Fibroblast of villous mesenchyme (primary cell): ENCODE measurements at regions not wholly inside any gene's neighbourhood (a gene's known extent, or its start where the extent isn't known, plus 50 kb on each side); places are given as distances from the start of the nearest gene placed in this dataset.

Experiments used
- DNase-seq: peaks from one replicate; pipeline ENCODE4 v3.0.0-alpha.2; 2010; ENCODE audit warnings: low read depth
- H3K4me3 ChIP-seq: 2 replicates; pipeline ENCODE4 v1.5.1; 2011; ENCODE audit warnings: low read depth, mild to moderate bottlenecking, low read length
- TF ChIP-seq, protein P1 (sequence below): IDR thresholded peaks from 2 replicates; pipeline ENCODE4 v1.5.1; 2012; ENCODE audit warnings: low read depth, mild to moderate bottlenecking, low read length; ENCODE audit not compliant: insufficient read depth

DNA sequence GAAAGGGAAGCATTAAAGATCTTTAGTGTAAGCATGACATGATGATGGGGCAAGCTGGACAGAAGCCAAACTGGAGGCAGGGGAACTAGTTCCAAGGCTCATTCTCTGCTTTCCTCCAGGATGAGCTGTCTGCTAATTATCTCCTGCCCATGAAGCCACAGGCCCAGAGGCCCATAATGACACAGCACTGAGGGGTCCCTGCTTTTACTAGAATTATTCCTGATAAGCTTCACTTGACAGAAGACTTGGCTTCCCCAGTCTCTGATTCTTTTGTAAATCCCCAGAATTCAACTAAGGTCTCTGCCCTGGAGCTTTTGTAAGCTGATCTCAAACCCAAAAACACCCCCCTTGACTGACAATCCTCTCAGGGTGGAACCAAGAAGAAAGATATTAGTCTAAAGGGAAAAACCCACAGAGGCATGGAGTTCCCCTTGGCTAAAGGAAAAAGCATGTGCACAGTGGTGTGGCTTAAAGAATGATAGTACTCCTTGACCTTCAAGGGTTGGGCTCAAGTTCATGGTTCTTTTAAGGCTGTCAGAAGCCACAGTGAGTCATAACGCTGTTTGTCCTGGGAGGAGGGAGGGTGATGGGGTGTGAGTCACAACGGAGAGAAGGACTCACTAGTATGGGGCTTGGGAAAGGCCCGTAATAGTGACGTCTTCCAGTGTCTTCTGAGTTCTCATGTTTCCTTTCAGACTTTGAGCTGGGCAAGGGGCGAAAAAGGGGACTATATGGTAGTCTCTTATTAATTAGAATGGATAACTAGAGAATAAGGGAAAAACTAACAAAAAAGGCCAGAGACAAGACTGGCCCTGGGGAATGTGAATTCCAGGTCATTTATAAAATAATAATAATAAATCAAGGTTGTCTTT lies 146.0 kb upstream of the CPEB2 start:
- TF ChIP-seq, protein P1, sequence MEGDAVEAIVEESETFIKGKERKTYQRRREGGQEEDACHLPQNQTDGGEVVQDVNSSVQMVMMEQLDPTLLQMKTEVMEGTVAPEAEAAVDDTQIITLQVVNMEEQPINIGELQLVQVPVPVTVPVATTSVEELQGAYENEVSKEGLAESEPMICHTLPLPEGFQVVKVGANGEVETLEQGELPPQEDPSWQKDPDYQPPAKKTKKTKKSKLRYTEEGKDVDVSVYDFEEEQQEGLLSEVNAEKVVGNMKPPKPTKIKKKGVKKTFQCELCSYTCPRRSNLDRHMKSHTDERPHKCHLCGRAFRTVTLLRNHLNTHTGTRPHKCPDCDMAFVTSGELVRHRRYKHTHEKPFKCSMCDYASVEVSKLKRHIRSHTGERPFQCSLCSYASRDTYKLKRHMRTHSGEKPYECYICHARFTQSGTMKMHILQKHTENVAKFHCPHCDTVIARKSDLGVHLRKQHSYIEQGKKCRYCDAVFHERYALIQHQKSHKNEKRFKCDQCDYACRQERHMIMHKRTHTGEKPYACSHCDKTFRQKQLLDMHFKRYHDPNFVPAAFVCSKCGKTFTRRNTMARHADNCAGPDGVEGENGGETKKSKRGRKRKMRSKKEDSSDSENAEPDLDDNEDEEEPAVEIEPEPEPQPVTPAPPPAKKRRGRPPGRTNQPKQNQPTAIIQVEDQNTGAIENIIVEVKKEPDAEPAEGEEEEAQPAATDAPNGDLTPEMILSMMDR, result no peak
- no peak overlapping the region for H3K4me3 ChIP-seq
- peak; percentile 94 for DNase-seq

DNA sequence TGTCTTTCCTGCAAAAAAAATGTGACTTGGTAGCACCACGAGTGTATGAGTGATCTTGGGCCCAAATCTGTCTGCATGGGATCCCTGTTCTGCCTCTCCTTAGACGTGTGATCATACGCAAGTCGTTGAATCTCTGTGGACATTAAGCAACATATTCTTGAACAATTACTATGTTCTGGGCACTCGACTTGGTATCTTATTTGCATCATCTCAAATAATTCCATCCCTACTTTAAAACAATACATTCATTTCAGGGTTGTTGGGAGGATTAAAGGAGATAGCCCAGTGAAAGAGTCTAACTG lies 145.4 kb upstream of the CPEB2 start:
- TF ChIP-seq, protein P1, result no peak
- DNase-seq, result no peak
- no peak overlapping the region for H3K4me3 ChIP-seq

DNA sequence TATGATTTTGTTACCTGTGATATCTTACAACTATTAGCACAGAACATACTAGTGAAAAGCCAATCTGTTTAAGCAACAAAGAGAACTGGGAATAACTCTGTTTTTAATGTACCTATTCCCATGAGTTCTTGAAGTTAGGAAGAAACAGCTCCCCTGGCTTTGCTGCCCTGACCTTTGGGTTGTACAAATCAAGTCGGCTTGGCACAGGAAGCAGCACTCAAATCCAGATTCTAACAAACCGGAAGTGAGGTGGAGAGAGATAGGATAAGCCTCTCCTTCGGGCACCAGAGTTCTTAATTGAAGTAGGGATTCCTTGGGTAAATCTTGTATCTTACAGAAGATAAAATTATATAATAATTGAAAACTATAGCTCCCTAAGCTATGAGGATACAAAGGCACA lies 144.8 kb upstream of the CPEB2 start:
- TF ChIP-seq, protein P1, result no peak
- DNase-seq, result no peak
- no peak overlapping the region for H3K4me3 ChIP-seq

DNA sequence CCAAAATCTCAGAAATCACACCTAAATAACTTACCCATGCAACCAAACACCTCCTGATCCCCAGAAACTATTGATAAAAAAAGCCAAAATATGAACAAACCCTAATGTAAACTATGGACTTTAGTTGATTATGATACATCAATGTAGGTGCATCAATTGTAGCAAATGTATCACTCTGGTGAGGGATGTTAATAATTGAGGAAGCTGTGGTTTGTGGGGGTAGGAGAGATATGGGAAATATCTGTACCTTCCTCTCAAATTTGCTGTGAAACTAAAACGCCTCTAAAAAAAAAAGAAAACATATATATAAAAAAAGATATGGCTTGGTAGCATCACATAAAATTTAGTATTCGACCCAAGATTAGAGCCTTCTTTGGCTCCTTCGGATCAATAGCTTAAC lies 144.3 kb upstream of the CPEB2 start:
- TF ChIP-seq, protein P1, result no peak
- no peak for DNase-seq
- no peak overlapping the region for H3K4me3 ChIP-seq

DNA sequence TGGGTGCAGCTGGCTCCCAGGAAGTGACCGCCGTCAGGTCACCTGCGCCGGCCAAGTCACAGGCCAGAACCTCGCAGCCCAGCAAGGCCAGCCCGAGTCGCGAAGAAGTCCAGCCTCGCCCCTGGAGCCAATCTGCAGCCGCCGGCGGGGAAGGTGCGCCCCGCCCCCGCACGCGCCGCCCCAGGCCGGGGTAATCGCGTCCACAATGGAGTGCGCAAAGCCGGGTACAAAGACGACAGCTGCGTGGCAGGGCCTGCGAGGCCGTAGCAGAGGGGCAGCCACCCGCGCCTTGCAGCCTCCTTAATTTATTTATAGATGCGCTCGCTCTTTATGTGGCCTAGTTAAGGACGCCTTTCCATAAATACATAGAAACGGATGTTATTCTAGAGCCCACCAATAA lies 139.4 kb upstream of the CPEB2 start:
- TF ChIP-seq, protein P1, result no peak
- DNase-seq, result no peak
- no peak overlapping the region for H3K4me3 ChIP-seq

DNA sequence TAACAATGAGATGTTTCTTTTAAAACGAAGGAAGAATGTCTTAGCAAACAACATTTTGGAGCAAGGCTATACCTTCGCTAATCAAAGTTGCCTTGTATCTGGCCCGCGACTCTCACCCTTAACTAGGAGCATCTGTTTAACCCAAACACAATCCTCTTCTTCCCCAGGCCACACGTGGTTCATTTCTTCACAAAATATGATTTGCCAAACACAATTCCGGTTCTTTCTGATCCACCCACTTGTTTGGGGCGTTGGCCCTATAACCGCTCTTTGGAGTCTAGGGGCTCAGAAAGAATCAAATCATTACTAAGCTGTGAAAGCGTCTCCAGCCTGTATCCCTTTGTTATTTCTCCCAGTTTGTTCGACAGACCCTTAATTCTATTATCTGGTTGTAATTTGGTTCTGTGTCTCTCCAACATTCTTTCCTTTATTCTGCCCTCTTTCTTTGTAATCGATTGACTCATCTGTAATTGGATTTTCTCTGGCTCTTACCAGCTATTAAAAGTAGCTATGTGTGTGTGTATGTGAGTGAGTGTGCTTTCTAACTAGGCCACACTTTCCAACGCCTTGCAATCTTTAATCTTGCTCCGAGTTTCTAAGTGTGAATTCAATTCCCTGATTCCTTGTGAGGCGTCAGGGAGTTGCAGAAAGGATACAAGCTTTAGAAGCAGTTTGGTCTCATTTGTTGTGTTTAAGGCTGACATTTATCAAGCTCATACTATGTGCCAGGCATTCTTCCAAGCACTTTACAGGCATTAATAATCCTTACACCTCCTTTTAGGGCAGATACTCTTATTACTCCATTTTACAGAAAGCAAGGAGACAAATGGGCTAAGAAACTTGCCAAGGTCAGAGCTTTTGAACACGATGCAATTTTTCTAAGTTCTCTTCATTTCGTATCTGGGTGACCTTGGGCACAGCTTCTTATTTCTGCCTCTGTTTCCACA lies 138.6 kb upstream of the CPEB2 start:
- no peak overlapping the region for H3K4me3 ChIP-seq
- TF ChIP-seq, protein P1, result no peak
- no peak for DNase-seq
